Astrocyte (in vitro differentiated cells and primary cell): ENCODE measurements at regions not wholly inside any gene's neighbourhood (a gene's known extent, or its start where the extent isn't known, plus 50 kb on each side); places are given as distances from the start of the nearest gene placed in this dataset.

ENCODE experiments used
- CTCF ChIP-seq: IDR thresholded peaks from 2 replicates; pipeline ENCODE4 v1.5.1; 2011; ENCODE audit warnings: low read depth, mild to moderate bottlenecking, inconsistent platforms, low read length, moderate library complexity; ENCODE audit not compliant: insufficient read depth
- EZH2 ChIP-seq: IDR thresholded peaks from 2 replicates; pipeline ENCODE4 v1.6.1; 2012; ENCODE audit warnings: mild to moderate bottlenecking, low read length, inconsistent platforms; ENCODE audit not compliant: insufficient read depth

- TF ChIP-seq CTCF = no peak
- TF ChIP-seq EZH2 = no peak
Observed at GRCh38 chr2:158049129-158049855, 52.4 kb upstream of the UPP2 start.
